WTC11 (cell line): ENCODE measurements at regions not wholly inside any gene's neighbourhood (a gene's known extent, or its start where the extent isn't known, plus 50 kb on each side); places are given as distances from the start of the nearest gene placed in this dataset.

Source experiments
- ATF2 ChIP-seq: sonication (generic); formaldehyde crosslinking; IDR thresholded peaks from 2 replicates; pipeline ENCODE4 v1.8.1; 2022; ENCODE audit warnings: low read depth, missing genetic modification reagents, borderline replicate concordance
- CREM ChIP-seq: sonication (generic); formaldehyde crosslinking; IDR thresholded peaks from 2 replicates; pipeline ENCODE4 v1.8.1; 2022; ENCODE audit warnings: mild to moderate bottlenecking, missing genetic modification reagents, moderate library complexity
- CTCF ChIP-seq: fragments of 200-600 bp; IDR thresholded peaks from 2 replicates; pipeline ENCODE4 v1.8.0; 2022; ENCODE audit warnings: antibody characterized with exemption
- ESRRA ChIP-seq: sonication (generic); formaldehyde crosslinking; IDR thresholded peaks from 2 replicates; pipeline ENCODE4 v1.8.1; 2022; ENCODE audit warnings: mild to moderate bottlenecking, missing genetic modification reagents, borderline replicate concordance
- FOXK1 ChIP-seq: sonication (generic); formaldehyde crosslinking; IDR thresholded peaks from 2 replicates; pipeline ENCODE4 v1.8.0; 2022; ENCODE audit warnings: mild to moderate bottlenecking, moderate library complexity, missing genetic modification reagents
- HMGXB4 ChIP-seq: sonication (generic); formaldehyde crosslinking; IDR thresholded peaks from 2 replicates; pipeline ENCODE4 v1.8.1; 2023; ENCODE audit warnings: mild to moderate bottlenecking, moderate library complexity, missing genetic modification reagents
- IRF1 ChIP-seq: sonication (generic); formaldehyde crosslinking; IDR thresholded peaks from 2 replicates; pipeline ENCODE4 v1.8.0; 2023; ENCODE audit warnings: missing genetic modification reagents
- JUN ChIP-seq: sonication (generic); formaldehyde crosslinking; IDR thresholded peaks from 2 replicates; pipeline ENCODE4 v1.8.0; 2023; ENCODE audit warnings: mild to moderate bottlenecking, missing genetic modification reagents
- NR1H2 ChIP-seq: sonication (generic); formaldehyde crosslinking; IDR thresholded peaks from 2 replicates; pipeline ENCODE4 v1.9.0; 2021; ENCODE audit warnings: mild to moderate bottlenecking, moderate library complexity, missing genetic modification reagents
- SP1 ChIP-seq: sonication (generic); formaldehyde crosslinking; conservative IDR thresholded peaks from 2 replicates; pipeline ENCODE4 v1.8.1; 2022; ENCODE audit warnings: missing genetic modification reagents
- USF2 ChIP-seq: sonication (generic); formaldehyde crosslinking; IDR thresholded peaks from 2 replicates; pipeline ENCODE4 v1.8.1; 2023; ENCODE audit warnings: mild to moderate bottlenecking, missing genetic modification reagents, moderate library complexity
- ZBTB21 ChIP-seq: sonication (generic); formaldehyde crosslinking; IDR thresholded peaks from 2 replicates; pipeline ENCODE4 v1.8.1; 2023; ENCODE audit warnings: mild to moderate bottlenecking, missing genetic modification reagents, borderline replicate concordance

GRCh38 chr6:27545271-27546046 lies 72.6 kb upstream of the ZNF184 start:
- no peak for TF ChIP-seq CTCF
- TF ChIP-seq ATF2 = no peak
- TF ChIP-seq NR1H2 (CRISPR knock-in tag) = no peak
- peak; percentile 64 for TF ChIP-seq SP1 (CRISPR knock-in tag)
- TF ChIP-seq CREM (CRISPR knock-in tag) = peak; percentile 45; the same call in 1 of the 2 replicates
- no peak; the same call in 1 of the 2 replicates for TF ChIP-seq IRF1 (CRISPR knock-in tag)
- peak; percentile 97 for TF ChIP-seq HMGXB4 (CRISPR knock-in tag)
- no peak for TF ChIP-seq JUN (CRISPR knock-in tag)
- no peak for TF ChIP-seq USF2 (CRISPR knock-in tag)
- no peak for TF ChIP-seq ZBTB21 (CRISPR knock-in tag)
- TF ChIP-seq ESRRA (CRISPR knock-in tag) = no peak
- TF ChIP-seq FOXK1 (CRISPR knock-in tag) = no peak
